ENCODE measurements at regions not wholly inside any gene's neighbourhood (a gene's known extent, or its start where the extent isn't known, plus 50 kb on each side); places are given as distances from the start of the nearest gene placed in this dataset.
"Not testable (repeated sequence)": the region's sequence is repeated elsewhere in the genome, so short reads cannot be mapped to it uniquely, and the experiment has no call there.

DNA sequence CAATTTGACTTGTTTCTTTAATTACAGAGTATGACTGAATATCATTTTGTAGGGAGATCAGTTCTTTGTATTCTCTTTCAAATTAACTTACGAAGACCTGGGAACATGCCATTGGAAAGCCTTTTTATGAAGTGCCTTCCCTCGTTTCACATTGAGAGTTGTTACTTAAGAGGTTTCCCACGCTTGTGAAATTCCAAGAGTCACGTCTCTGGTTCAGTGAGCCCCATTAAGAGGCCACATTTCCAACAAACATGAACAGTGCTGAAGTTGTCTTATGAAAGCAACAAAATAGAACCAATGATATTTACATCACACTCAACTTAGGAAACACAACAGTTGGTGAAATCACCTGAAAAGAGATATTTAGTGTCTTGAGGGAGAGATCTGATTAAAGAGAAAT is 334.1 kb downstream of the TOX3 start:
- no peak for DNase-seq

DNA sequence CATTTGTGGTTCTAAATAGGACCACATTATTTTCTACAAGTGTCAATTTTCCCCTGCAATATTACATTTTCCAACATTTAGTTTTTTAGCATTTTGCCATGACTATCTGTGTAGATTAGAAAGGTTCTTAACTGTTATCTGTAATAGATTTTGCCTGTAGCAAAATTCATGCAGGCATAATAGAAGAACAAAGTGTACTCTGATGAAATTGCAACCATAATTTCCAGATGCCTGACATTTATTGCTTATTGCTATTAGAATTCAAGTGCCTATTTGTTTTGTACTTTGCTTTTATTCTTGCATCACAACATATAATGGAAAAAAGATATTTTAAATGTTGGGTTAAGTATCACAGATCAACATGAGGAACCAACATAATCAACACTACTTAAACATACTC is 337.7 kb downstream of the TOX3 start:
- DNase-seq, result no peak

DNA sequence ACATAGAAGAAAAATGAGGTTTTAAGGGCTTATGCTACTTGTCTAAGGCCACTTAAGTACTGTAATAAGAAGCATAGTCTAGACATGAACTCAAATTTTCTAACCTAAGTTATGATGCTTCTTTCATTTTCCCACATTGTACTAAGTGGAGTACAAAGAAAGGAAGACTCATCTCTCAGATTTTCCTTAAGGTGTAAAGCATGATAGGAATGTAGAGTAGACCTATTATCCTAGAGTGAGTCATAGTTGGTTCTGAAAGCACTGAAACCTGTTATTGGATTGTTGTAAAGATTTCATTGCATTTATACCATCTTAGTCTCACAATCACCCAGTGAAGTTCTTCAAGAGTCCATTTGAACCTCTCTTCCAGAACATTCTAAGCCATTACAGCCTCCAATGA is 343.8 kb downstream of the TOX3 start:
- no peak for DNase-seq

DNA sequence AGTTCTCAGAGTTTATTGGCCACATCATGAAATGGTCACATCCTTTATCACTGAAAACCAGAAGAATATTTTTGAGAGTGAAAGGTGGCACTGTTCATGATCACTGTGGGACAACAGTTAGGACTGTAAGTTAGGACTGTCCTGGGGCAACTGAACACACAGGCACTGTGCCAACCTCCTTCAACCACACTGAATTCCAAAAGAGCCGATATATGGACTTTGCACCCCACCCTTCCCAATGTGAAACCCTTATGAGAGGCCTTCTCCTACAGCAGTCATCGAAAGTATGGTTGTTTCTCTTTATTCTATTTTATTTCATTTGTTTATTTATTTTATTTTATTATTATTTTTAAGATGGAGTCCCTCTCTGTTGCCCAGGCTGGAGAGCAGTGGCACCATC is 353.5 kb downstream of the TOX3 start:
- no peak for DNase-seq

DNA sequence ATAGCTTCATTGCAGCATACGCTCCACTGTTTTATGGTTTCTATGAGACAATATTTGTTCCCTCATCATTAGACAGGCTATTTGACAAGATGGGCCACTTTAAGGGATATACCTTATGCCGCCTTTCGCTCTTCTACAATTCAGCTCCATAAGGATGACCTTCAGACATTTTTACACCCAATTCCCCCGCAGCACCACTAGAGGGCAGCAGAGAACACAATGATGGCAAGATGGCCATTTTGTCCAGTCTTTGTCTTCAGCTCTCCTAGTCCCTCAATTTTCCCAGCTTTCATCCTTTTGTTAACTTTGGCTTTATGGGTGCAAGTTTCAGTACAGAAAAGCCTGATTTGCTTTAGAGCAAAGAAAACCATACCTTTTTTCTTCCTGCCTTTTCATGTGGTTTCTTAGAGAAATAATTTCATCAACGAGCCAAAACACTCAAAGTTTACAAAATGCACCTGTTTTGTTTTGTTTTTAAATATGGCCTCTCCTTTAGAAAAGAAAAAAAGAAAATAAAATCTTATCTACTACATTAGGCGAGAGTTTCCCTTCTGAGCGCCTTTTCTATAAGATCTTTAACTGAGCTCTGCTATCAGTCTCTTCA is 355.3 kb downstream of the TOX3 start:
- peak; percentile 61 for DNase-seq

DNA sequence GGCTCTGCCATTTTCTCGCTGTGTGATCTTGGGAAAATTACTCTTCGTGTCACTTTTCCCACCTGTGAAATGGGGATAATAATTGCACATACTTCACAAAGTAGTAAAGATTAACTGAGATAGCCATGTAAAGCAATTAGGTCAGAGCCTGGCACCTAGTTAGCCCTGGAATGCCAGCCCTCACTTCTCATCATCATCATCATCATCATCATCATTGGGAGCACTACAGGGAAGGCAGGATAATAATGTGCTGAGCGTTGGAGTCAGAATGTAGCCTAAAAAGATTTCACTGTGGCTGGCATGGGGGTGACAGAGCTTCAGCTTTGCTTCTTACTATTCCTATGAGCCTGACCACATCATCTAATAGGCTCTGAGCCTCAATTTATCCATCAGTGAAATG is 362.6 kb downstream of the TOX3 start:
- no peak for DNase-seq

DNA sequence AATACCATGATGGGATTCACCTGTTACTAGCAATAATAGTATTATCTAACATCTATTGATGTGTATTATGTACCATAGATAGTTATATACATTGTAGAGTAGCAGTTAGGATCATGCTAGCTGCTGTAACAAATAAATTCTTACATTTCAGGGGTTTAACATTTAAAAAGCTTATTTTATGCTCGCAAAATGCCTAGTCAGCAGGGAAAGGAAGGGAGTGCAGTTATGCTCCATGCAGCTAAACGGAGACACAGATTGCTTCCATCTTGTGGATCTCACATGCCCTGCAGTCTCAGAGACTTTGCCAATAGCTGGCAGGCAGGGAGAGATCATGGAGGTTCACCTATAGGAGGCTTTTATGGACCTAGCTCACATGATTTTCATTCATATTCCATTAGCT is 364.1 kb downstream of the TOX3 start:
- no peak for DNase-seq

DNA sequence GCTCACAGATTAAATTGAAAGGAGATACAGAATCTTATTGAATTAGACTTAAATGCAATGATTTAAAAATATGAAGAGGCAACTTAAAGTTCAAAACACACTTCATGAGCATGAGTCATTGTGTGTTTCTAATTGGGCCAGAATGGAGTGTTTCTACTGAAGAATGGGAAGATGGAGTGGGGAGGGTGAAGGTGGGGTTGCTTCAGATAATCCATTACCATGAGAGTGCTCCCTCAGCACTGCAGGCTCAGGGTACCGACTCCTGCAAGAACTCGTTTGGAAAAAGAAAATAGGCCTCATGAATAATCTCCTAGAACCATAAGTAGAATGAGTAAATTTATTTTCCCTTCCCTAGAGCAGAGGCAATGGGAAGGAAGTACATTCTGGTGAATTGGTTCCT is 372.8 kb downstream of the TOX3 start:
- DNase-seq, result no peak

DNA sequence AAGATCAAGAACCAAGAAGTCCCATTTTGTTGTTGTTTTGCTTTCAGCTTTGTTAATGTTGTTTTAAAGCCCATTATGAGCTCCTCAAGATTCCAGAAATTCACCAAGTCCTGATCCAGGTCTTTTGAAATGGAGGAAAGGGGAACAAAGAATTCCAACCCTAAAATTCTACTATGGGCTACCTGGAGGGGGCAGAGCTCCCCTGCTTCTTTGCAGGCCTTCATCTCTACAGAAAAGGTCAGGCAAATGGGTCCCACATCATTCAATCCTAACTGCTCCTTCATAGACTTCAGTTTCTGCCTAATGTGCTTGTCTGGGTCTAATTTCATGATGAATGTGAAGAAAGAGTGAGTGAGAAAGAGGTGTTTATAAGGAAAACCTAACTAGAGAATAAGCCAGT is 375.5 kb downstream of the TOX3 start:
- DNase-seq, result no peak

DNA sequence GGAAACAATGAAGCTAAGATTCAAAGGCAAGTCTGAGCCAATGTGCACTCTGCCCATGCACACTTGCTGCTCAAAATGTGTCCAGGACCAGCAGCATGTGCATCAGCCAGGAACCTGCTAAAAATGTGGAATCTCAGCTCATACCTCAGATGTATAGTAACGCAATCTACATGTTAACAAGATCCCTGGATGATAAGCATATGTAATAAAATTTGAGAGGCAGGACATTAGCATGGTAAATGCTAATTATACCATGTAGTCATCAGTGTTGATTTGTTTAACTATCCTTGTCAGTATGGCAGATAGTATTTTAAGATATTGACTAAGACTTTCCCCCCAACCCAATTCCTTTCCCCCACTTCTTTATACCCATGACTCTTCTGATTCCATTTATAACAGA is 379.6 kb downstream of the TOX3 start:
- DNase-seq, result no peak

DNA sequence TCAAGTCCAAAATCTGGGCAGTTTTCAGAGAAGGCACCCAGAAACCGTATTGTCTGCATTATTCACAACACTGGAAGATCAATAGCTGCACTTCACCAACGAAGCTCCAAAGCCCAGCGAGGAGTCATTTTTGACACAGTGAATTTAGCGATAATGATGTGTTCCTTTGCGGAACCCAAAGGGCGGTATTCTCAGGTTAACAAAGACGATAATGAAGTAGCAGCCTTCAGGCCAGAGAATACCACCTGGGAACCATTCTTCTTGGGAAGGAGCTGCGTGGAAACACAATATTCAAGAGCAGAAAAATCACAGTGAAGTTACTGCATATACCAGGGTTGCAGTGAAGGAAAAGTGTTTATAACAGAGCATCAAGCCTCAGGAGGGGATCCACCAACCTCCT is 381.0 kb downstream of the TOX3 start:
- no peak for DNase-seq

DNA sequence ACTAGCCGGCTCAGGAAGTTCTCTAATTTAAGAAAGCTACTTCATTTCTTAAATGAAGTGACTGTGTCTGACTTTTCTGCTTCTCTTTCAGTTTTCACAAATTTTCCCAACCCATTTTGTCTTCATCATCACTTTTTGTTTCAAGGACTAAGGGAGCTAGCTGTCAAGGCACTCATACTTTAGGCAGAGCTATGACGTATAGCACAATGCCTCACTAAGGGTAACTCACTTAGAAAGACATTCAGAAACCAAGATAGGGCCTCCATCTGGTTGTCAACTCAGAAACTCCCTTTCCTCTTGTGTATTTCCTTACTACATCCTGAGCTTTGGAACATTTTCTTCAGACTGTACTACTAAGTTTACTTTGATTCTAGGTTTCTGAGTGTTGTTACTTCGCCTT is 397.9 kb downstream of the TOX3 start:
- no peak for DNase-seq

DNA sequence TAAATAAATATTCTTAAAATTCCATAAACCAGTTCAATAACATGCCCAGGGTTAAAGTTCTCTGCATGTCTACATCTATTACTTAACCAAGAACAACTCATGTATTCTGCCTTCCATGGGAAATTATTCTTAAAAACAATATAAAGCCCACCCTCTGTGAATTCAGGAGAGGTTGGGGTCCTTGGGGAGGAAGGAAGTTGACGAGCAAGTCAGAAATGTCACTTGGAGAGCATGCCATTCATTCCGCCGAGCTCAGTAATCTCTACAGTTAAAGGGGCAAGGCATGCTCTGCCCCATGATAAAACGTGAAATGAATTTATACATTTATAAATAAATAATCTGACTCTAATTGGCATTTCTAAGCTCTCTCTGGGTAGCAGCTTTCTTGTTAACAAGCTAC is 405.1 kb downstream of the TOX3 start:
- no peak for DNase-seq

DNA sequence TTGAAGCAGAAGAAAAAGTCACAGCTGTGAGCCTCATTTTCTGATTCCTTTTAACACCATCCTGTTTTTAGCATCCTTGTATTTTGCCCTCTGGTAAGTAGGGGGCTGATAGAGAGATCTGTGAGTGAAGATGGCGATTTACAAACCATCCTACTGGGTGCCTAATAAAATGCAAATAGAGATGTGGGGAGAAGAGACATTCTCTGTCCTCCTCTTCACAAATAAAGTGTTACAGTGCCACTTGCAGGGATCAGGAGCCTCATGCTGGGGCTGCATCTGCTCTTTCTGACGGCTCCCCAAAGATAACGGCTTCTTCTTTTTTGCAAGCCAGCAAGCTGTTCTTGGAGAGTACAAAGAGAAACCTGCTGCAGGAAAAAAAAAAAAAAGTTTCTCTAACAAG is 418.6 kb downstream of the TOX3 start:
- no peak for DNase-seq

DNA sequence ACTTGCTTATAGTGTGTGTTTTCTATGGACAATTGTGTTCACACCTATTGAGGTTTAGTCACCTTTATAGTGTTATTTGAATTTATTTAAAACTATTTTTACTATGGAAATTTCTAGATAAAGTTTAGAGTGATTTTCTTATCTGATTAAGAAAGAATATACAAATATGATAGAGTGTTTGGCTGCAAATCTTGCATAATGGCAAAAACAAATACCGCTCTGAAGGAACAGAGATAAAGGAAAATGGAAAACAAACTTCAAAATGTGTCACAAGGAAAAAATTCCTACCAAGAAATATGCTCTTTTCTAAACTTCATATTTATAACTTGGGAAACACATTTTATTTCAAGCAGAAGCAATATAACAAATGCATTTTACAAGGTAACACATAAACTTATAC is 423.1 kb downstream of the TOX3 start:
- no peak for DNase-seq

DNA sequence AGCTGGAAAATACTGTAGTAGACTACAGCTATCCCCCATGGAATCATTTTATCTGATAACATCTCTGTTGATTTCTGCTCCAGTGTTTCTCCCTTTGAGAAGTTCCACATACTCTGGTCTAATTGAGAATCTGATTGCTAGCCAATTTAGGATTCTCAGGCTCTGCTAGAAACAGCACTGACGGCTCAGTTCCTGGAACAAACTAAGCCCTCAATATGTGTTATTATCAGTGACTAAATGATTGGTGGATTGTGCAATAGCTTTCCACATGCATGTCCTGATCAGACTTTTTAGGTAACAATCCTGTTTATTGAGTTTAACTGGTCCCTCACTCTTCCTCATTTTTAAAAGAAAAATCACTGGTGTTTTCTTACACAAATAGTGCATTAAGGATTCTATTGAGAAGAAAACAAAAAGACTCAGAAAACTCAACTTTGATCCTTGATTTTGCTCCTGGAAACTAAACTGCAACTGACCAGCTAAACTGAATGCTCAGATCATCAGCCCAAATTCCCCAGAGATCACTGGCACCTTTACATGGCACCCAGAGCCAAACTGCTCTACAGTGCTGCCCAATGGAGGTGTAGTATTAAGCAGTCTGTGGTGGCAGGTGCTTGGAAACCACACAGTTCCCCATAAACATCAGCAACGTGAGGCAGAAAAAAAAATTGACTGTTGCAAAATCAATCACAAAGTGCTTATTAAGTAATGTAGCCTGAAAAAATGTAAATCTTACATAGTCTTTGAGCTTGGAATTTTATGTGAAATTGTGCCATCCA is 423.7 kb downstream of the TOX3 start:
- DNase-seq, result no peak

DNA sequence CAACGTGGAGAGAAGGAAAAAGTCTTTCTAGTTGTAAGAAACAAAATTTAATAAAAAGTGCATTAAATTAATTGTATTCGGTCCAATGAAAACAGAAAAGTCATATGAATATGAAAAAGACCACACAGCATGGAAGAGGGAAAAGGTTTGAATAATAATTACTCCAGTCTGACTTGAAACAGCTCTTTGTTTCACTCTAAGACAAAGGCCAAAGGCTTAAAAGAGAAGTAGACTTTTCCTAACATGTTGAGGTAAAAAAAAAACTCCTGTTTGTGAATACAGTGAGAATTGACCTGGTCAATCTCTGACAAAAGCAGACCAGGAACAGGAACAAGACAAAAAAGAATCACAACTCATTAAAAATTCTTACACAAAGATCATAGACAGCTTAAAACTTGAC is 429.8 kb downstream of the TOX3 start:
- no peak for DNase-seq

DNA sequence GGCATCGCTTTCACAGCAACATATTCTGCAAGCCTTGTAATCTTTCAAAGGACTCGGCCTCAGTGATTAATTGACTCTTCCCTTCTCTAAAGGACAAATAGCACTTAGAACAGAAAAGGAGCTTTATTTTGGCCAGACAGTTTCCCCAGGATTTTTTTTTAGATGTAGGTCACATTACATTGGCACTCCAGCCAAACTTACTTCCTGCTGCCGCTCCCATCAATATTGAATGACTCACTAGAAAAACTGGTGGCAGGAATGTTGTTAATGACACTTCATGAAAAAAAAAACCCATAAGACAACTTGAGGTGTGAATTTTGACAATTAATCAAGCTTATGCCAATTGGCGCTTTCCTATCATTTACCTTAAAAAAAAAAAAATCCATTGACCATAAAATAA is 432.6 kb downstream of the TOX3 start:
- DNase-seq, result no peak

DNA sequence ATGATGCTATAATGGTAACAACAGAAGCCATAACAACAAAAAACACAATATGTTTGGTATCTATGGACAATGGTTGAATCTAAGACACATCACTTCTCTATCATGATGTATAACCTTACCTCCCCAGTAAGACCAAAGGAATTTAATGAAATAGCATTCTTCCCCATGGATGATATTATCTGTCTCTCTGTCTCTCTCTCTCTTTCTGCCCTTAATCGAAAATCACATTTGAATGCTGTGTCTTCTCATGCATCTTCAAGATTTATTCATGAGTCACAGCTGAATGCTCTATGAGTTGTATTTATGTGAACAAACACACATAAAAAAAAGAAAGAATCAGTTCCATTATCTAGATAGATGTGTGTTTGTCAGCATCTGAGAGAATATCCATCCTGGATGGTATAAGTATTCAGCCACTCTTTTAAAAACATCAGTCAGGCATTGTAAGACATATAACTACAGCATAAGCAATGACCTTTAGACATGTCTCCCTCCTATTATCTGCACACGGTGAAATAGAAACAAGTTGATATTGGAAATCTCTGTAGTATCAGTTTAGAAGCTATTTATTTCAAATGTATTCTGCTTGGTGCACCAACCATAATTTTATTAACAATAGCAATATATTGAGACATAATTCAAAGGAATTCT is 433.3 kb downstream of the TOX3 start:
- DNase-seq, result no peak

DNA sequence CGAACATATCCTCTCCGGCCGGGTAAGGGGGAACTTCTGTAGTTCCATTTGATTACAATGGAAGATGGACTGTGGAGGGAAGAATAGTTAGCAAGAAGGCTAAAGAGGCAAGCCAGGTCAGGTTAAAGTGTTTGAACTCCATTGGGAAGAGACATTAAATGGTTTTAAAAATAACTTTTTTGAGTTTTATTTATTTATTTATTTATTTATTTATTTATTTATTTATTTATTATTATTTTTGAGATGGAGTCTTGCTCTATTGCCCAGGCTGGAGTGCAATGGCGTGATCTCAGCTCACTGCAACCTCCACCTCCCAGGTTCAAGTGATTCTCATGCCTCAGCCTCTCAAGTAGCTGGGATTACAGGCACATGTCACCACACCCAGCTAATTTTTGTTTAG is 441.9 kb downstream of the TOX3 start:
- DNase-seq, result not testable (repeated sequence)

DNA sequence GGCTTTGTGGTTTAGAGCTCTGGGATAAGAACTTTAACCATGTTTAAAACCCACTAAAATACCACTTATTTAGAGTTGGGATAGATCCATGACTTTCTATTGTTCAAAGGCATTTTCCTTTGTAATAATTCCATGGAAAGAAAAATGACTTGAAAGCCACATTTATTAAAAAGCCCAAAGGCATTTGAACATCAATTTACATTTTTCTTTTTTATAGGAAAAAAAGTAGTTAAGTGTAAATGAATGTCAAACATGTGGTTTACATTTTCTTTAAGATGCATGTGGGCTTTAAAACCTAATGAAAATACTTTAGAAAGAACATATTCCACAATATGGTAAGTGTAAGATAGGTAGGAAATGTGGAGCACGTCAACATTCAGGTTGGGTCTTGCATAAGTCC is 443.2 kb downstream of the TOX3 start:
- no peak for DNase-seq

DNA sequence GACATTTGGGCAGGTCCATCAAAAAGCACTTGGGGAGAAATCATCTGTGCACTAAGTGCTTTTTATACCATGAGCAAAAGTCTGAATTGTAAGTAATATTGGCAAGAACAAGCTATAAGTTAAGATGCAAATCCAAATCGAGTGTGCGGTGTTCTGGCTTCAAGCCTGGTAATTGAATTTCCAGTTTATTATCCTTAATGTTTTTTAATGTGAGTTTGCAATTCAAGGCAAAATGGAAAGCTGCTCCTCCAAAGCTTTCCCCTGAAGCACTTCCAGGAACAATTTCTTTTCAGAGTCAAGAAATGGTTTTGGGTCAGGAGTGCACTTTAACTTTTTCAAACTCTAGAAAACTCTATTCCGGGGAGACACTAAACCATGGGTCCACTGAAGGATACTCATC is 445.7 kb downstream of the TOX3 start:
- DNase-seq, result no peak

DNA sequence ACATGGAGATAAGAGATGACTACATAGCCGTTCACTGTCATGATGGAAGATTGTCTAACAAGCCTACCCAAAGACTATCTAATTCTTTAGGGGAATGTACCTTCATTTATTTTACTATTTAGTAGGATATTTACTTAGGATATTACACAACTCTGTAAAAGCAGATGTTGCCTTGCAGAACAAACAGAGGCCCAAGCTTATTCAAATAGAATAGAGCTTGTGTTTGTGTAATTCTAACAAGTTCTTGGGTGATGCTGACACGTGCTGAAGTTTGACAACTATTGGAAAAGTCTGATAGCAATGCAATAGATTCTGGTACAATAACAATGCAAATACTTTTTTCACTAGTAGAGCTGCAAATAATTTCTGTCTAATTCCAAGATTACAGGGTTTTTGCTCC is 447.6 kb downstream of the TOX3 start:
- no peak for DNase-seq

DNA sequence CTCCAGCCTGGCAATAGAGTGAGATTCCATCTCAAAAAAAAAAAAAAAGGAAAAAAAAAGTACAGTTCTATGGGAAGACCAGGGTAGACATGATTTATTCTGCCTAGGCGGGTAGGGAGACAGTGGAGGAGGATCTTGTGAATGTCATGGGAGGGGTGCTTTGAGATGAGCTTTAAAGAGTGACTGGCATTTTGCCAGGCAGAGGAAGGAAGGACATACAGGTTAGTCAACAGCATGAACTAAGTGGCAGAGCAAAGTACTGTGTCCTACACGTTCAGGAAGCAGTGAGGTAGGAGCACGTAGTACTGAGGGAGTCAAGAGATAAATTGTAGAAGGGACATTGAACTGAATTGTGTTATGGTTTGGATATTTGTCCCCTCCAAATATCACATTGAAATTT is 451.5 kb downstream of the TOX3 start:
- DNase-seq, result no peak

DNA sequence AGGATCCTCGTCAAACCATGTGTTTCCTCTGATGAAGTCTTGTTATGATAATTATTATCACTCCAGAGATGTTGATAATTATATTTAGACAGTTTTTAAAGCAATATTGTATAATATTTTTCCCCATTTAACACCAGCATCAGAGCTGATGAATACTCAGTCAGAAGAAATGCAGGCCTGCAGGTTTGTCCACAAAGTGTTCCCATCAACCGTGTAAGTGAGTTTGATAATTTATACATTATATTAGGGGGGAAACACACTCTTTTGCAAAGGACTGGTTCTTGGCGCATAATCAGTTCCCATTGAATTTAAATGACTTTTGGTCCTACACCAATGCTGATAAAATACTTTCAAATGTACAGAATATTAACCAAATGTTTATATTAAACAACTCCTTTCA is 454.8 kb downstream of the TOX3 start:
- no peak for DNase-seq
